ENCODE measurements at regions not wholly inside any gene's neighbourhood (a gene's known extent, or its start where the extent isn't known, plus 50 kb on each side); places are given as distances from the start of the nearest gene placed in this dataset.

DNA sequence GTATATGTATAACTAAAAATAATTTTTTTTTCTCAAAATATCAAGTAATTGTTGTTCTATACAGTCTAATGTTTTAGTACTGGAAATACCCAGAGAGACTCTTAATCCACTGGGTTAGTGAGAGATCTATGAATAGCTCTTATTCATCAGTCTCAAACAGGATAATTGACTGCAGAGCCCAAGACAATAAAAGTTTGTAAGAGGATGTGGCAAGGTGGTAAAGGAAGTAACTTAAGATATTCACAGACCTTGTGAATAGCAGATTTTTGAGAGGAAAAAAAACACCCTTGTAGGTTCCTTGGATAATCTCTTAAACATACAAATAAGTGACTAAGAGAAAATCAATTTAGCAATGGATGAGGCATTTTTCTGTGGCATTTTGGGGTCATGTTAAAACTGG lies 210.9 kb upstream of the FAM241A start:
- no peak overlapping the region for H3K4me3 ChIP-seq (ENCODE audit: low read depth, low read length)
- TF ChIP-seq, protein P1, sequence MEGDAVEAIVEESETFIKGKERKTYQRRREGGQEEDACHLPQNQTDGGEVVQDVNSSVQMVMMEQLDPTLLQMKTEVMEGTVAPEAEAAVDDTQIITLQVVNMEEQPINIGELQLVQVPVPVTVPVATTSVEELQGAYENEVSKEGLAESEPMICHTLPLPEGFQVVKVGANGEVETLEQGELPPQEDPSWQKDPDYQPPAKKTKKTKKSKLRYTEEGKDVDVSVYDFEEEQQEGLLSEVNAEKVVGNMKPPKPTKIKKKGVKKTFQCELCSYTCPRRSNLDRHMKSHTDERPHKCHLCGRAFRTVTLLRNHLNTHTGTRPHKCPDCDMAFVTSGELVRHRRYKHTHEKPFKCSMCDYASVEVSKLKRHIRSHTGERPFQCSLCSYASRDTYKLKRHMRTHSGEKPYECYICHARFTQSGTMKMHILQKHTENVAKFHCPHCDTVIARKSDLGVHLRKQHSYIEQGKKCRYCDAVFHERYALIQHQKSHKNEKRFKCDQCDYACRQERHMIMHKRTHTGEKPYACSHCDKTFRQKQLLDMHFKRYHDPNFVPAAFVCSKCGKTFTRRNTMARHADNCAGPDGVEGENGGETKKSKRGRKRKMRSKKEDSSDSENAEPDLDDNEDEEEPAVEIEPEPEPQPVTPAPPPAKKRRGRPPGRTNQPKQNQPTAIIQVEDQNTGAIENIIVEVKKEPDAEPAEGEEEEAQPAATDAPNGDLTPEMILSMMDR (IDR thresholded peaks at IDR 0.05; ENCODE audit: low read depth, low read length) = no peak

DNA sequence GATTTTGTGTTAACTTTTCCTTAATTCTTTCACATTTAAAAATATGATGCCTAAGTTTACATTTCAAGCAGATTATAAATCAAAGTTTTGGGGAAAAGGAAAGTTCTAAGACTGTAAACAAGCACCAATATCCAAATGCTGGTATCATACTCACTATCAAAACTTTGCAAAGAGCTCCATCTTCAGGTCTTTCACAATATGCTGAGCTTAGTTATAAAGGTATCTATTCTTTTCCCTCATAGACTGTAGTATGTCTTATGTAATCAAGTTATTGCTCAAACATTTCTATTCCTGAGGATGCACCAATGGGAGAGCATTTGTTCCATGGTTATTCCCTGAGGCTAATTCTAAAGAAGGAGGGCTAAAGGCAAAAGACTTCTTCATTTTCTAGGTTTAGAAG lies 207.9 kb upstream of the FAM241A start:
- TF ChIP-seq, protein P1 (IDR thresholded peaks at IDR 0.05; ENCODE audit: low read depth, low read length) = no peak
- no peak overlapping the region for H3K4me3 ChIP-seq (ENCODE audit: low read depth, low read length)

DNA sequence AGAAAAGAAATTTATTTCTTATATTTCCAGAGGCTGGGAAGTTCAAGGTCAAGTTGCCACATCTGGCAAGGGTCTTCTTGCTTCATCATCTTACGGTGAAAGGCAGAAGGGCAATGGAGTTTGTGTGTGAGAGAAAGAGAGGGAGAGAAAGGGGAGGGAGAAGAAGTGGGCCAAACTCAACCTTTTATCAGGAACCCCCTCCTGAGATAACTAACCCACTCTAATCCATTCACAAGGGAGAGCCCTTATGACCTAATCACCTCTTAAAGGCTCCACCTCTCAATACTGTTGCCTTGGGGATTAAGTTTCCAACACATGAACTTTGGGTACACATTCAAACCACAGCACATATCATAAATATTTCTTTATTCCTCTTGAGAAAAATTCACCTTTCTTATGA lies 203.3 kb upstream of the FAM241A start:
- TF ChIP-seq, protein P1 (IDR thresholded peaks at IDR 0.05; ENCODE audit: low read depth, low read length) = no peak
- no peak overlapping the region for H3K4me3 ChIP-seq (ENCODE audit: low read depth, low read length)

DNA sequence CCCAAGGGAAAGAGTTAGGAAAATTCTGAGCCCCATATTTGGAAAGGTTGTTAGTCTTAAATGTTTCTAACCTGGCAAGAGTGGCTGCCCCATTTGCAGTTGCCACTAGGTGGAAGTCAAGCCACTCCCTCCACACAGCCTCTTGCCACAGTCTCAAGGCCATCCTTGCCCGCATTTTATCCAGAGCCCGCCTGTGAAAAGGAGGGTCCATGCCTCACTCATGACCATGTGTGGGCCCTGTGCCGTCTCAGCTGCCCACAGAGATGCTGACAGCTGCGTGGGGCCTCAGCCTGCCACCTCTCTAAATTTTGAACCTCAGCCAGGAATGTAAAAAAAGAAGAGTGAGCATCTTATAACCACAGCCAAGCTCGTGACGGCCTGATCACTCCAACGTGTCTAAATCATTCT lies 201.5 kb upstream of the FAM241A start:
- TF ChIP-seq, protein P1 (IDR thresholded peaks at IDR 0.05; ENCODE audit: low read depth, low read length) = no peak
- H3K4me3 ChIP-seq (ENCODE audit: low read depth, low read length) = no peak overlapping the region

DNA sequence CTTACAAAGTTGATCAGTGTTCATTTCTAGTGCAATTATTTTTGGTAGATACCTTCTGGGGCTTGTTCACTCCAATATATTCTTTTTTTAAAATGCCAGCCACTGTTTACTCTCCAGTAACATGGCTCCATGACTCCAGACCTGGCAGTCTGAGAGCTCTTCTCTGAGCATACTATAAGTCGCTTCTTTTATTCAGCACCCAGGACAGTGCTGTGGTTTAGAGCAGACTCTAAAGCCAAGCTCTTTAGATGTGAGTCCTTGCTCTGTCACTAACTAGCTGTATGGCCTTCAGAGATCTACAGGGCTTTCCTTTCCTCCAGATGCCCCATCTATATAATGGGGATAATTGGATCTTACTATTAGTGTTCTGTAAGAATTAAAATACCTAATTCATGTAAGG lies 200.2 kb upstream of the FAM241A start:
- no peak overlapping the region for H3K4me3 ChIP-seq (ENCODE audit: low read depth, low read length)
- TF ChIP-seq, protein P1 (IDR thresholded peaks at IDR 0.05; ENCODE audit: low read depth, low read length) = no peak

DNA sequence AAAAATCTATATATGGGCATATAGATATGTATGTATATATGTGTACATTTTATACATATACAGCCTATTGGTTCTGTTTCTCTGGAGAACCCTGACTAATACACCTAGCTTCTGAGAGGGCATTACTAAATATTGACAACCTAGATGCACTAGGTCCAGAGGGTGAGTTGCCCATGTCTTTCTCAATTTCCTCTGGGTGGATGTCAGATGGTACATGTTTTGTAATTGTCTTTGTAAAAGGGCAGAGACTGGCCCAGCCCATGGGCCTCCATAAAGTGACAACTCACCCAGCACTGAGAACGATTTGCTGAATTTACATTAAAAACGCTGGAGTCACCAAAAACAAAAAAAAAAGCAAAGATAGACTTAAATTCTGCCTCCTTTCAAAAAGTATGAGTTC lies 198.5 kb upstream of the FAM241A start:
- no peak overlapping the region for H3K4me3 ChIP-seq (ENCODE audit: low read depth, low read length)
- TF ChIP-seq, protein P1 (IDR thresholded peaks at IDR 0.05; ENCODE audit: low read depth, low read length) = no peak

DNA sequence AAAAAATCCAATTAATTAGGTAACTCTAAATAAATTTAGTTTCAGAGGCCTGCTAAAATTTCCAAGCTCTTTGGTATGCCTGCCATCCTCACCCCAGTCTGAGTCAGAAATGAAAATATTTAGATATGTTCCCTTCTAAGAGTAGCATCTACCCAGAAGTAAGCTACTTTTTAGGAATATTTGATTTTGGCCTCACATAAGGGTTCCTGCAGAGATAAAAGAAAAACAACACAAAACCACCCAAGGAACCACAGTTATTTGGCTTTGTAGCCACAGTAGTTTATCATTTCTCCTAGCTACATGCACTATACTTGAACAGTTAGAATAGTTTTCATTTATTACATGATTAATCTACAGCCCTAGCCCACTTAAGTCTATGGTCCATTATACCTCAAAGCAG lies 192.6 kb upstream of the FAM241A start:
- TF ChIP-seq, protein P1 (IDR thresholded peaks at IDR 0.05; ENCODE audit: low read depth, low read length) = no peak
- H3K4me3 ChIP-seq (ENCODE audit: low read depth, low read length) = no peak overlapping the region
